ENCODE measurements at regions not wholly inside any gene's neighbourhood (a gene's known extent, or its start where the extent isn't known, plus 50 kb on each side); places are given as distances from the start of the nearest gene placed in this dataset.

- POLR2A ChIA-PET = no interaction called here
- CTCF ChIA-PET = no interaction called here
- BruUV-seq (replicated peaks) = no TSS peak
Observed at GRCh38 chr3:1693145-1693544, 405.5 kb upstream of the CNTN4 start.

GRCh38 chr3:1696669-1697275 is 401.9 kb upstream of the CNTN4 start:
- Mint-ChIP-seq H3K4me3 (ENCODE audit: unreplicated experiment) (no peak overlapping the region), H3K27ac (ENCODE audit: unreplicated experiment) (no peak overlapping the region), H3K4me1 (ENCODE audit: low read depth, unreplicated experiment) (no peaks in the 10 kb centered on the region), H3K36me3 (ENCODE audit: insufficient read depth, unreplicated experiment) (no peaks in the 10 kb centered on the region), H3K9me3 (ENCODE audit: unreplicated experiment) (no peaks in the 10 kb centered on the region), H3K27me3 (ENCODE audit: insufficient read depth, unreplicated experiment) (no peaks in the 10 kb centered on the region)
- Histone ChIP-seq H3K27me3 (replicated peaks; ENCODE audit: control insufficient read depth, insufficient read depth, low read length) (no peaks in the 10 kb centered on the region), H3K4me1 (no peaks in the 10 kb centered on the region), H3K4me3 (ENCODE audit: low read depth, low read length) (no peak overlapping the region), H3K9me3 (no peaks in the 10 kb centered on the region), H3K36me3 (ENCODE audit: control insufficient read depth, insufficient read depth, low read length) (no peaks in the 10 kb centered on the region)
- CTCF ChIA-PET = no interaction called here
- no TSS peak for BruUV-seq (replicated peaks)
- DNase-seq = no peak
- no peak for TF ChIP-seq CTCF (IDR thresholded peaks at IDR 0.05; ENCODE audit: insufficient read depth in 1 of 2, low read depth in 1 of 2, low read length in 1 of 2, severe bottlenecking in 1 of 2, unreplicated experiment in 1 of 2)
- POLR2A ChIA-PET = no interaction called here
- intact Hi-C loops (cut with micrococcal nuclease; ENCODE audit: unreplicated experiment) = no loop called here

More at GRCh38 chr3:1693145-1693544, 405.5 kb upstream of the CNTN4 start:
- Histone ChIP-seq H3K36me3 (ENCODE audit: control insufficient read depth, insufficient read depth, low read length) (no peaks in the 10 kb centered on the region), H3K9me3 (no peaks in the 10 kb centered on the region), H3K27me3 (replicated peaks; ENCODE audit: control insufficient read depth, insufficient read depth, low read length) (no peaks in the 10 kb centered on the region), H3K4me3 (ENCODE audit: low read depth, low read length) (no peak overlapping the region), H3K4me1 (no peaks in the 10 kb centered on the region)
- no peaks in the 10 kb centered on the region for H3K36me3 Mint-ChIP-seq (ENCODE audit: insufficient read depth, unreplicated experiment)
- H3K27me3 Mint-ChIP-seq (ENCODE audit: insufficient read depth, unreplicated experiment) = peaks cover 2% of the 10 kb centered on the region
- H3K27ac Mint-ChIP-seq (ENCODE audit: unreplicated experiment) = no peak overlapping the region
- H3K4me3 Mint-ChIP-seq (ENCODE audit: unreplicated experiment) = no peak overlapping the region
- no peaks in the 10 kb centered on the region for H3K4me1 Mint-ChIP-seq (ENCODE audit: low read depth, unreplicated experiment)
- intact Hi-C loops (cut with micrococcal nuclease; ENCODE audit: unreplicated experiment) = no loop called here
- H3K9me3 Mint-ChIP-seq (ENCODE audit: unreplicated experiment) = no peaks in the 10 kb centered on the region
- TF ChIP-seq CTCF (IDR thresholded peaks at IDR 0.05; ENCODE audit: insufficient read depth in 1 of 2, low read depth in 1 of 2, low read length in 1 of 2, severe bottlenecking in 1 of 2, unreplicated experiment in 1 of 2) = no peak
- DNase-seq = no peak

GRCh38 chr3:1699361-1699920 is 399.2 kb upstream of the CNTN4 start:
- TF ChIP-seq CTCF (IDR thresholded peaks at IDR 0.05; ENCODE audit: insufficient read depth in 1 of 2, low read depth in 1 of 2, low read length in 1 of 2, severe bottlenecking in 1 of 2, unreplicated experiment in 1 of 2) = no peak
- no peaks in the 10 kb centered on the region for H3K9me3 Mint-ChIP-seq (ENCODE audit: unreplicated experiment)
- no peaks in the 10 kb centered on the region for H3K4me1 ChIP-seq
- H3K4me3 ChIP-seq (ENCODE audit: low read depth, low read length) = no peak overlapping the region
- ChIA-PET CTCF (no interaction called here), POLR2A (no interaction called here)
- no peak overlapping the region for H3K4me3 Mint-ChIP-seq (ENCODE audit: unreplicated experiment)
- intact Hi-C loops (cut with micrococcal nuclease; ENCODE audit: unreplicated experiment) = no loop called here
- H3K27me3 ChIP-seq (replicated peaks; ENCODE audit: control insufficient read depth, insufficient read depth, low read length) = no peaks in the 10 kb centered on the region
- DNase-seq = no peak
- no peaks in the 10 kb centered on the region for H3K27me3 Mint-ChIP-seq (ENCODE audit: insufficient read depth, unreplicated experiment)
- H3K27ac Mint-ChIP-seq (ENCODE audit: unreplicated experiment) = no peak overlapping the region
- H3K36me3 Mint-ChIP-seq (ENCODE audit: insufficient read depth, unreplicated experiment) = no peaks in the 10 kb centered on the region
- H3K36me3 ChIP-seq (ENCODE audit: control insufficient read depth, insufficient read depth, low read length) = no peaks in the 10 kb centered on the region
- no TSS peak for BruUV-seq (replicated peaks)
- no peaks in the 10 kb centered on the region for H3K9me3 ChIP-seq
- H3K4me1 Mint-ChIP-seq (ENCODE audit: low read depth, unreplicated experiment) = no peaks in the 10 kb centered on the region
